ENCODE measurements at regions not wholly inside any gene's neighbourhood (a gene's known extent, or its start where the extent isn't known, plus 50 kb on each side); places are given as distances from the start of the nearest gene placed in this dataset.

GRCh38 chr6:142521791-142522190, 220.0 kb downstream of the ADGRG6 start:
- H2AFZ ChIP-seq (ENCODE audit: insufficient read depth, low read depth, low read length, poor library complexity, severe bottlenecking), result no peak overlapping the region
- no peak overlapping the region for H3K9ac ChIP-seq (ENCODE audit: low read length)
- ChIA-PET CTCF (no interaction called here), POLR2A (no interaction called here)
- H3K4me3 ChIP-seq (ENCODE audit: control extremely low read depth in 1 of 5, extremely low read depth in 1 of 5, insufficient read depth in 1 of 5, low read depth in 2 of 5, low read length in 4 of 5), result no peak overlapping the region
- Mint-ChIP-seq H3K9me3 (ENCODE audit: insufficient read depth) (no peaks in the 10 kb centered on the region), H3K27me3 (peaks cover 18% of the 10 kb centered on the region), H3K4me1 (no peaks in the 10 kb centered on the region), H3K4me3 (no peak overlapping the region), H3K27ac (no peak overlapping the region)
- no peak for ATAC-seq (ENCODE audit: low read depth)
- intact Hi-C loops (cut with micrococcal nuclease), result no loop called here
- no peaks in the 10 kb centered on the region for H4K20me1 ChIP-seq (ENCODE audit: control insufficient read depth, insufficient read depth, low read length, poor library complexity, severe bottlenecking)
- WGBS (ENCODE audit: insufficient coverage), result 100% methylated on average over 1 of the region's 2 CpGs
- no peaks in the 10 kb centered on the region for H3K36me3 ChIP-seq (replicated peaks in 1 of 2; ENCODE audit: control extremely low read depth in 1 of 2, control insufficient read depth in 1 of 2, extremely low read depth in 1 of 2, insufficient read depth in 2 of 2, low read length in 1 of 2)
- no peak for DNase-seq
- no peaks in the 10 kb centered on the region for H3K79me2 ChIP-seq (ENCODE audit: control insufficient read depth, insufficient read depth, low read length)
- H3K4me2 ChIP-seq (replicated peaks; ENCODE audit: low read depth, low read length, poor library complexity, severe bottlenecking), result no peak overlapping the region
- H3K9me3 ChIP-seq (ENCODE audit: control extremely low read depth in 1 of 3, control insufficient read depth in 2 of 3, insufficient read depth in 1 of 3, low read length in 2 of 3), result peaks cover 0 to 6% (median 0%) of the 10 kb centered on the region in 3 donors
- no peaks in the 10 kb centered on the region for H3K4me1 ChIP-seq (ENCODE audit: control insufficient read depth in 2 of 2, insufficient read depth in 2 of 2, low read length in 2 of 2)
- TF ChIP-seq EZH2 (IDR thresholded peaks at IDR 0.05; ENCODE audit: borderline replicate concordance, insufficient read depth, low read depth, low read length, poor library complexity, severe bottlenecking), result no peak
- TF ChIP-seq, protein P1, sequence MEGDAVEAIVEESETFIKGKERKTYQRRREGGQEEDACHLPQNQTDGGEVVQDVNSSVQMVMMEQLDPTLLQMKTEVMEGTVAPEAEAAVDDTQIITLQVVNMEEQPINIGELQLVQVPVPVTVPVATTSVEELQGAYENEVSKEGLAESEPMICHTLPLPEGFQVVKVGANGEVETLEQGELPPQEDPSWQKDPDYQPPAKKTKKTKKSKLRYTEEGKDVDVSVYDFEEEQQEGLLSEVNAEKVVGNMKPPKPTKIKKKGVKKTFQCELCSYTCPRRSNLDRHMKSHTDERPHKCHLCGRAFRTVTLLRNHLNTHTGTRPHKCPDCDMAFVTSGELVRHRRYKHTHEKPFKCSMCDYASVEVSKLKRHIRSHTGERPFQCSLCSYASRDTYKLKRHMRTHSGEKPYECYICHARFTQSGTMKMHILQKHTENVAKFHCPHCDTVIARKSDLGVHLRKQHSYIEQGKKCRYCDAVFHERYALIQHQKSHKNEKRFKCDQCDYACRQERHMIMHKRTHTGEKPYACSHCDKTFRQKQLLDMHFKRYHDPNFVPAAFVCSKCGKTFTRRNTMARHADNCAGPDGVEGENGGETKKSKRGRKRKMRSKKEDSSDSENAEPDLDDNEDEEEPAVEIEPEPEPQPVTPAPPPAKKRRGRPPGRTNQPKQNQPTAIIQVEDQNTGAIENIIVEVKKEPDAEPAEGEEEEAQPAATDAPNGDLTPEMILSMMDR (IDR thresholded peaks at IDR 0.05), result no peak
- peaks cover 0 to 3% (median 3%) of the 10 kb centered on the region in 4 experiments for H3K27me3 ChIP-seq (replicated peaks in 1 of 4; ENCODE audit: control extremely low read depth in 1 of 4, control insufficient read depth in 3 of 4, insufficient read depth in 4 of 4, low read length in 3 of 4)
- no peak overlapping the region for H3K27ac ChIP-seq (ENCODE audit: low read length in 2 of 2)

DNA sequence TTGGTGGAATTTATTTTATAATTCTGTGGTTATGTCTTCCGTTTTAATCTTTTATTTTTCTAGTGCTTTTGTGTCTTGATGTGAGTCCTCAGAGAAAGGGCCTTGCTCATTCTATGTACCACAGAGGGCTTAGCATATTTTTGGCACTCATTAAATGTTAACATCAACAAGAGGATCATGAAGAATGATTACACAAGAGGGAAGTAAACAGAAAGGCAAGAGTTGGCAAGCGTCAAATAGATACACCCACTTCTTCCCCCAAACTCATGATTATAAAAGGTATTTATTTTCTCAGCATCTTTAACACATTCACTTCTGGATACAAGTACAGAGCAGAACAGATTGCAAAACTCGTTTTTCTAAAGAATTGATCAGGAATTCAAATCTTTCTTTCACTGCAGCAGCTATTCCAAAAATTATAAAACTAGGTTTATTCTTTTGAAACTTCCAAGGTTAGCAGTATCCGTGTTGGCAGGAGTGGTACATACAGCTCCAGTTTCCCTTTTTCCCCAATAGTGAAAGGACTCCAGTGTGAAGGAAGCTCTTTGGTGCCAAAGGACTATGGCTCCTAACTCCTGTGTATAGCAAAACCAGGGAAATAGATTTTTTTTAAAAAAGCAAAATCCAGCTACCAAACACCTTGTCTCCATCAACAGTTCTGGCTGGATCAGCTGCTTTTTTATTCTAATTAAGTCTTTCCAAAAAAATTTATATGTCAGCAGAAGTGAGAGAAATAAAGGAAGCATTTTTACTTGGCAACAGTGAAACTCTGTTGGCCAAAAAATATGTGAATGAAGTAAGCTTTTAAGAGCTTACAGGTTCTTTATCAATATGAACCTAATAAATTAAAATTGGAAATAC, 221.9 kb downstream of the ADGRG6 start:
- DNase-seq, result no peak
- Histone ChIP-seq H2AFZ (ENCODE audit: insufficient read depth, low read depth, low read length, poor library complexity, severe bottlenecking) (no peak overlapping the region), H3K27ac (ENCODE audit: low read length in 2 of 2) (no peak overlapping the region), H4K20me1 (ENCODE audit: control insufficient read depth, insufficient read depth, low read length, poor library complexity, severe bottlenecking) (no peaks in the 10 kb centered on the region), H3K36me3 (replicated peaks in 1 of 2; ENCODE audit: control extremely low read depth in 1 of 2, control insufficient read depth in 1 of 2, extremely low read depth in 1 of 2, insufficient read depth in 2 of 2, low read length in 1 of 2) (no peaks in the 10 kb centered on the region), H3K4me2 (replicated peaks; ENCODE audit: low read depth, low read length, poor library complexity, severe bottlenecking) (no peak overlapping the region), H3K4me1 (ENCODE audit: control insufficient read depth in 2 of 2, insufficient read depth in 2 of 2, low read length in 2 of 2) (no peaks in the 10 kb centered on the region), H3K4me3 (ENCODE audit: control extremely low read depth in 1 of 5, extremely low read depth in 1 of 5, insufficient read depth in 1 of 5, low read depth in 2 of 5, low read length in 4 of 5) (no peak overlapping the region), H3K9me3 (ENCODE audit: control extremely low read depth in 1 of 3, control insufficient read depth in 2 of 3, insufficient read depth in 1 of 3, low read length in 2 of 3) (no peaks in the 10 kb centered on the region), H3K27me3 (replicated peaks in 1 of 4; ENCODE audit: control extremely low read depth in 1 of 4, control insufficient read depth in 3 of 4, insufficient read depth in 4 of 4, low read length in 3 of 4) (peaks cover 0 to 3% (median 3%) of the 10 kb centered on the region in 4 experiments), H3K9ac (ENCODE audit: low read length) (no peak overlapping the region), H3K79me2 (ENCODE audit: control insufficient read depth, insufficient read depth, low read length) (no peaks in the 10 kb centered on the region)
- intact Hi-C loops (cut with micrococcal nuclease), result no loop called here
- ChIA-PET CTCF (no interaction called here), POLR2A (no interaction called here)
- no peak for ATAC-seq (ENCODE audit: low read depth)
- H3K9me3 Mint-ChIP-seq (ENCODE audit: insufficient read depth), result no peaks in the 10 kb centered on the region
- TF ChIP-seq EZH2 (IDR thresholded peaks at IDR 0.05; ENCODE audit: borderline replicate concordance, insufficient read depth, low read depth, low read length, poor library complexity, severe bottlenecking), result no peak
- TF ChIP-seq, protein P1 (IDR thresholded peaks at IDR 0.05), result no peak
- no peaks in the 10 kb centered on the region for H3K4me1 Mint-ChIP-seq
- no peak overlapping the region for H3K4me3 Mint-ChIP-seq
- H3K27me3 Mint-ChIP-seq, result peaks cover 18% of the 10 kb centered on the region
- WGBS (ENCODE audit: insufficient coverage), result no CpG with 5 or more reads among the region's 4 CpGs
- H3K27ac Mint-ChIP-seq, result no peak overlapping the region
